MCF 10A (cell line): ENCODE measurements at regions not wholly inside any gene's neighbourhood (a gene's known extent, or its start where the extent isn't known, plus 50 kb on each side); places are given as distances from the start of the nearest gene placed in this dataset.

Source experiments
- BruUV-seq: library from RNA; stranded (reverse); fragments of 400-500 nt; replicated peaks from 2 replicates; lab custom pipeline; 2021; lab: Mats Ljungman, UMichigan
- CTCF ChIA-PET: fragments of 300-600 bp; sonication (Branson Sonifier 250); formaldehyde crosslinking; extraction: SDS; loops from one replicate; lab custom pipeline; 2021; ENCODE audit warnings: antibody characterized with exemption, inconsistent platforms; lab: Yijun Ruan, JAX
- POLR2A ChIA-PET: fragments of 300-600, 350-650 bp; sonication (Branson Sonifier 250); formaldehyde crosslinking; extraction: SDS; loops from one replicate; lab custom pipeline; 2020; ENCODE audit warnings: antibody characterized with exemption, inconsistent platforms; lab: Yijun Ruan, JAX
- DNase-seq: peaks from one replicate; pipeline ENCODE4 v3.0.0-alpha.2; 2018; ENCODE audit not compliant: unreplicated experiment
- H3K27ac Mint-ChIP-seq: one replicate; pipeline ENCODE4 v1.8.0; 2022; ENCODE audit warnings: mild to moderate bottlenecking, low read depth, mixed read lengths; ENCODE audit not compliant: unreplicated experiment
- H3K27me3 Mint-ChIP-seq: one replicate; pipeline ENCODE4 v1.8.0; 2022; ENCODE audit warnings: mixed read lengths; ENCODE audit not compliant: insufficient read depth, unreplicated experiment
- H3K36me3 Mint-ChIP-seq: one replicate; pipeline ENCODE4 v1.8.0; 2022; ENCODE audit warnings: mild to moderate bottlenecking, moderate library complexity, mixed read lengths; ENCODE audit not compliant: insufficient read depth, unreplicated experiment
- H3K4me1 Mint-ChIP-seq: one replicate; pipeline ENCODE4 v1.8.0; 2022; ENCODE audit warnings: mixed read lengths; ENCODE audit not compliant: insufficient read depth, unreplicated experiment
- H3K4me3 Mint-ChIP-seq: one replicate; pipeline ENCODE4 v1.8.0; 2022; ENCODE audit warnings: mild to moderate bottlenecking, moderate library complexity, mixed read lengths; ENCODE audit not compliant: unreplicated experiment
- H3K9me3 Mint-ChIP-seq: one replicate; pipeline ENCODE4 v1.8.0; 2022; ENCODE audit warnings: mixed read lengths; ENCODE audit not compliant: unreplicated experiment
- intact Hi-C: fragments of 100-400 bp; cut with micrococcal nuclease; formaldehyde crosslinking; loops from 2 replicates; pipeline ENCODE4 v1.14.1; 2022
- TF ChIP-seq, protein P1 (sequence below): fragments of 200-600 bp; IDR thresholded peaks from one replicate; pipeline ENCODE4 v1.8.0; 2022; ENCODE audit warnings: antibody characterized with exemption, mild to moderate bottlenecking; ENCODE audit not compliant: unreplicated experiment

GRCh38 chr12:113655479-113655878 lies 183.8 kb upstream of the LHX5 start:
- H3K9me3 Mint-ChIP-seq = peaks cover 7% of the 10 kb centered on the region
- H3K4me1 Mint-ChIP-seq = no peaks in the 10 kb centered on the region
- DNase-seq = no peak
- H3K36me3 Mint-ChIP-seq = no peaks in the 10 kb centered on the region
- TF ChIP-seq, protein P1, sequence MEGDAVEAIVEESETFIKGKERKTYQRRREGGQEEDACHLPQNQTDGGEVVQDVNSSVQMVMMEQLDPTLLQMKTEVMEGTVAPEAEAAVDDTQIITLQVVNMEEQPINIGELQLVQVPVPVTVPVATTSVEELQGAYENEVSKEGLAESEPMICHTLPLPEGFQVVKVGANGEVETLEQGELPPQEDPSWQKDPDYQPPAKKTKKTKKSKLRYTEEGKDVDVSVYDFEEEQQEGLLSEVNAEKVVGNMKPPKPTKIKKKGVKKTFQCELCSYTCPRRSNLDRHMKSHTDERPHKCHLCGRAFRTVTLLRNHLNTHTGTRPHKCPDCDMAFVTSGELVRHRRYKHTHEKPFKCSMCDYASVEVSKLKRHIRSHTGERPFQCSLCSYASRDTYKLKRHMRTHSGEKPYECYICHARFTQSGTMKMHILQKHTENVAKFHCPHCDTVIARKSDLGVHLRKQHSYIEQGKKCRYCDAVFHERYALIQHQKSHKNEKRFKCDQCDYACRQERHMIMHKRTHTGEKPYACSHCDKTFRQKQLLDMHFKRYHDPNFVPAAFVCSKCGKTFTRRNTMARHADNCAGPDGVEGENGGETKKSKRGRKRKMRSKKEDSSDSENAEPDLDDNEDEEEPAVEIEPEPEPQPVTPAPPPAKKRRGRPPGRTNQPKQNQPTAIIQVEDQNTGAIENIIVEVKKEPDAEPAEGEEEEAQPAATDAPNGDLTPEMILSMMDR = no peak
- no TSS peak for BruUV-seq
- intact Hi-C loops = no loop called here
- no peak overlapping the region for H3K27ac Mint-ChIP-seq
- no peaks in the 10 kb centered on the region for H3K27me3 Mint-ChIP-seq
- H3K4me3 Mint-ChIP-seq = no peak overlapping the region
- CTCF ChIA-PET = interaction anchor here (0.6 to 1.4 kb wide), 3 partner anchors 10 to 227 kb away, joined by 3 to 6 read pairs (median 4); no protein-coding TSS in a partner anchor
- POLR2A ChIA-PET = no interaction called here

- Mint-ChIP-seq H3K27ac (no peak overlapping the region), H3K27me3 (no peaks in the 10 kb centered on the region), H3K9me3 (no peaks in the 10 kb centered on the region), H3K36me3 (no peaks in the 10 kb centered on the region), H3K4me1 (no peaks in the 10 kb centered on the region), H3K4me3 (no peak overlapping the region)
- TF ChIP-seq, protein P1 = no peak
- intact Hi-C loops = no loop called here
- CTCF ChIA-PET = no interaction called here
- DNase-seq = no peak
- BruUV-seq = no TSS peak
- POLR2A ChIA-PET = no interaction called here
These were observed 180.0 kb upstream of the LHX5 start for GRCh38 chr12:113651662-113652061.

DNA sequence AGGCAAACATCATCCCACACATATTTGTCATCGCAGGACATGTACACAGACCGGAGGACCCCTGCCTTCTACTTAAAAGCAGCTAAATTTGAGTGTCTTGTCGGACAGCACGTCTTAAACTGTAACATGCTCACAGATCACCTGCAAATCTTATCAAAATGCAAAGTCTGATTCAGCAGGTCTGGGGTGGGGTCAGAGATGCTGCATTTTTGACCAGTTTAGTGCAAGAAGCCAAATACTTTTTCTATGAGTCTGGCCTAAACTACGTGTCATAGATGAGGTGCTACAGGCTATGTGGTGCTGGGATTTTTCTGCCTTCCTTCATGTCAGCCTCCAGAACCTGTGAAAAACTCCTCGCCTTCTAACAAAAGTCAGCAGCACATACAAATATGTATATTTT lies 178.8 kb upstream of the LHX5 start:
- Mint-ChIP-seq H3K27ac (no peak overlapping the region), H3K4me1 (no peaks in the 10 kb centered on the region), H3K4me3 (no peak overlapping the region), H3K36me3 (no peaks in the 10 kb centered on the region), H3K27me3 (peaks cover 3% of the 10 kb centered on the region), H3K9me3 (no peaks in the 10 kb centered on the region)
- DNase-seq = no peak
- intact Hi-C loops = no loop called here
- BruUV-seq = no TSS peak
- TF ChIP-seq, protein P1 = no peak
- ChIA-PET POLR2A (no interaction called here), CTCF (no interaction called here)

DNA sequence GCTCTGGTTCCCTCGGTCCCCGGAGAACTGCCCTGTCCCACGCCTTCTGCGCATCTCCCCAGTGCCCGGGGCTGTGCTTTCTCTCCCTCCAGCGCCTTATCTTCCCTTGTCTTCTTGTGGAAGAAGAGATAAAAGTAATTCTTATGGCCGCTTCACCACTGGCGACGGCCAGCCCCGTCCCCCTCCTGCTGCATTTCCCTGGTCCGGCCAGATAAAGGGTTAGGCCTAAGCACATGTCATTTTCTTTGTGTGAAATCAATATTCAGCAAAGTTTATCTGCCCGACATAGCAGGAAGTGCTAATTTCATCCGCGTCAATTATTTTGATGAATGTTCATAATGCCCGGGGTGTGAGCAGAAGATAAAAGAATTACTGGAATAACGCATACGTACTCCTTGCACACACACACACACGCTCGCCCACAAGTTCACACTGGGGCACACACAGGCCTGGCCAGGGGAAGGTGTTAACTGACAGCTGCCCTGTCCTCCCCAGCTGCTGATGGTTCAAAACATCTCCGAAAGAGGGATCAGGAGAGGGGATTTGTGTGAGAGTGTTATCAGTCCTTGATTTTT lies 177.7 kb upstream of the LHX5 start:
- Mint-ChIP-seq H3K4me1 (no peaks in the 10 kb centered on the region), H3K36me3 (no peaks in the 10 kb centered on the region), H3K4me3 (no peak overlapping the region), H3K27ac (no peak overlapping the region), H3K27me3 (peaks cover 14% of the 10 kb centered on the region), H3K9me3 (no peaks in the 10 kb centered on the region)
- BruUV-seq = no TSS peak
- POLR2A ChIA-PET = no interaction called here
- intact Hi-C loops = no loop called here
- CTCF ChIA-PET = no interaction called here
- TF ChIP-seq, protein P1 = no peak
- DNase-seq = no peak
